Activated CD4-positive, alpha-beta T cell treated with anti-CD3 and anti-CD28 coated beads, Interleukin-10, Interleukin-2, amounts not matched to agents 100 ng/mL and 50 ng/mL, durations not matched to agents 16 hours and 8 hours (primary cell): ENCODE measurements at regions not wholly inside any gene's neighbourhood (a gene's known extent, or its start where the extent isn't known, plus 50 kb on each side); places are given as distances from the start of the nearest gene placed in this dataset.

Experiments used
- DNase-seq: peaks from one replicate; pipeline ENCODE4 v3.0.0-alpha.2; 2020

GRCh38 chr12:77488041-77488620, 342.6 kb upstream of the NAV3 start:
- no peak for DNase-seq

- no peak for DNase-seq
Observed at GRCh38 chr12:77486872-77487271, 343.8 kb upstream of the NAV3 start.

GRCh38 chr12:77485961-77486854, 344.5 kb upstream of the NAV3 start:
- DNase-seq: no peak

GRCh38 chr12:77481687-77482086, 349.0 kb upstream of the NAV3 start:
- no peak for DNase-seq

- DNase-seq: no peak
Observed at GRCh38 chr12:77477907-77478533, 352.7 kb upstream of the NAV3 start.

GRCh38 chr12:77471801-77472200, 358.9 kb upstream of the NAV3 start:
- no peak for DNase-seq

- no peak for DNase-seq
Observed at GRCh38 chr12:77469578-77470333, 360.9 kb upstream of the NAV3 start.

GRCh38 chr12:77442633-77443032, 377.3 kb upstream of the E2F7 start:
- no peak for DNase-seq

- DNase-seq: no peak
Observed at GRCh38 chr12:77439749-77440148, 374.4 kb upstream of the E2F7 start.

- DNase-seq: no peak
Observed at GRCh38 chr12:77438644-77439043, 373.3 kb upstream of the E2F7 start.

- no peak for DNase-seq
Observed at GRCh38 chr12:77437206-77437605, 371.8 kb upstream of the E2F7 start.

GRCh38 chr12:77435446-77436091, 370.2 kb upstream of the E2F7 start:
- DNase-seq: no peak

GRCh38 chr12:77433799-77434198, 368.4 kb upstream of the E2F7 start:
- DNase-seq: no peak

GRCh38 chr12:77429426-77429825, 364.1 kb upstream of the E2F7 start:
- DNase-seq: no peak

GRCh38 chr12:77421152-77421551, 355.8 kb upstream of the E2F7 start:
- no peak for DNase-seq

- DNase-seq: no peak
Observed at GRCh38 chr12:77409551-77409950, 344.2 kb upstream of the E2F7 start.

GRCh38 chr12:77407931-77408330, 342.6 kb upstream of the E2F7 start:
- DNase-seq: no peak

- DNase-seq: no peak
Observed at GRCh38 chr12:77406219-77406905, 341.0 kb upstream of the E2F7 start.

GRCh38 chr12:77402716-77403115, 337.3 kb upstream of the E2F7 start:
- no peak for DNase-seq

GRCh38 chr12:77401770-77402081, 336.4 kb upstream of the E2F7 start:
- DNase-seq: no peak

GRCh38 chr12:77401064-77401769, 335.8 kb upstream of the E2F7 start:
- no peak for DNase-seq
